Motor neuron (in vitro differentiated cells): ENCODE measurements at regions not wholly inside any gene's neighbourhood (a gene's known extent, or its start where the extent isn't known, plus 50 kb on each side); places are given as distances from the start of the nearest gene placed in this dataset.
"Not testable (repeated sequence)": the region's sequence is repeated elsewhere in the genome, so short reads cannot be mapped to it uniquely, and the experiment has no call there.

Source experiments
- ATAC-seq, 8 experiments: fragments of 200-7000 bp; cut with Tn5 transposase; replicated peaks in 6 of 8; 2 replicates each; pipeline ENCODE4 v1.8.0; 2021; ENCODE audit warnings: mild to moderate bottlenecking in 8 of 8, moderate library complexity in 8 of 8
- H3K27ac ChIP-seq, 2 donors: fragments of 250-450 bp; sonication (Bioruptor Pico); 2 replicates each; pipeline ENCODE4 v1.9.0; 2021; ENCODE audit warnings: antibody characterized with exemption in 2 of 2, mild to moderate bottlenecking in 2 of 2, moderate library complexity in 1 of 2
- H3K4me1 ChIP-seq, 2 donors: fragments of 250-450 bp; sonication (Bioruptor Pico); replicated peaks in 1 of 2; 2 replicates each; pipeline ENCODE4 v1.6.1; 2021; ENCODE audit warnings: antibody characterized with exemption in 2 of 2, mild to moderate bottlenecking in 2 of 2, moderate library complexity in 1 of 2
- H3K4me3 ChIP-seq, 5 donors: fragments of 250-450 bp; sonication (Bioruptor Pico); 2 replicates each; pipeline ENCODE4 v1.9.0; 2021; ENCODE audit warnings: antibody characterized with exemption in 5 of 5, mild to moderate bottlenecking in 5 of 5, moderate library complexity in 4 of 5
- WGBS, 10 experiments: fragments of 450-650 bp; shearing (Covaris generic); methylation state at CpG; one replicate each; pipeline ENCODE4 v1.0.0; 2022; 5-methylcytosine and 5-hydroxymethylcytosine counted together
- in situ Hi-C, 9 experiments: fragments of 400-800 bp; cut with MboI; loops; one replicate each; pipeline ENCODE4 v1.15.0; 2021; ENCODE audit warnings: low sequenced_read_pairs in 9 of 9, low pct_unique_long_range_greater_than_20kb in 2 of 9; ENCODE audit not compliant: unreplicated experiment in 9 of 9

GRCh38 chr15:44833761-44834160, 97.4 kb downstream of the TRIM69 start:
- ATAC-seq, H3K4me1 ChIP-seq, H3K4me3 ChIP-seq, H3K27ac ChIP-seq, in situ Hi-C loops: not testable (repeated sequence)
- no CpG with 5 or more reads among the region's 4 CpGs for WGBS, 10 experiments

- H3K4me3 ChIP-seq, H3K4me1 ChIP-seq, in situ Hi-C loops, ATAC-seq, H3K27ac ChIP-seq: not testable (repeated sequence)
- WGBS, 10 experiments = 40 to 100% (median 62%) methylated on average over 1 to 2 of the region's 5 CpGs; no CpG with 5 or more reads in 6 of the 10 experiments
These were observed 98.8 kb downstream of the TRIM69 start for GRCh38 chr15:44835082-44835481.

DNA sequence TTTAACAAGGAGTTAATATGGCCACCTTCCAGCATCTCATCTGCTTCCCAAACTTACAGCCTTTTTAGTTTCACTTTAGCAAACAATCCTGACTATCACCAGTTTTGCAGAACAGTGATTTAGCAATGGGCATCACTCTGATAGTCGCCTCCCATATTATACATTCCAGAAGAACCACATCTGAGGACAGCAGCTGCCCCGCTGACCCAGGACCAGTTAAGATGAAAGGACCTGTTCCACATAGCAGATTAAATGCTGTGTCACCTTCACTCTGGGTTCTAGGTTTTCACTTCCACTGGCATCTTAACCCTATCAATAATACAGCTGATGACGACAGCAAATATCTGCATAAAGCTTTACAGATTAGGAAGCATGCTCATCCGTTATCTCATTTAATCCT, 99.8 kb downstream of the TRIM69 start:
- H3K27ac ChIP-seq = no peak overlapping the region
- 57 to 100% (median 83%) methylated on average over 1 to 4 of the region's 4 CpGs; no CpG with 5 or more reads in 3 of the 10 experiments for WGBS, 10 experiments
- no peaks in the 10 kb centered on the region for H3K4me1 ChIP-seq
- H3K4me3 ChIP-seq = no peak overlapping the region
- ATAC-seq = peak in 2 of 8 experiments; percentile 66 to 70
- in situ Hi-C loops = no loop called here

DNA sequence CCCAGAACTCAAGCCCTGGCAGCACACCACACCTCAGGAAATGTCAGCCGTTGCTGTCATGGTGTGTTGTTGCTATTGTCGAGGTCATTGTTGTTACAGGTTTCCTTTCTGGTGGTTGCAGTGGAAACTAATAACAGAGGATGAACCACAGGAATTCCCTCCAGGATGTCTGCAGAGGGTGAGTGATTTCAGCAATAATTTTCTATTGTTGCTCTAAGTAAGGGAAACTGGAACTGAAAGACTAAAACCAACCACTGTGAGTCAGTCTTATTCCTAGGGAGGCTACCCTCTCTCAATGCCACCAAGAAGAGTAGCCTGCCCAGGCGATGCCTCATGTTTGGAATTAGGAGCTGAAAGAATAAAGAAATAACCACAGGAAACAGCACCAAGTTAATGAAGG, 102.6 kb downstream of the TRIM69 start:
- not testable (repeated sequence) for ATAC-seq
- WGBS, 10 experiments = 100% methylated on average over 1 of the region's 3 CpGs; no CpG with 5 or more reads in 9 of the 10 experiments

DNA sequence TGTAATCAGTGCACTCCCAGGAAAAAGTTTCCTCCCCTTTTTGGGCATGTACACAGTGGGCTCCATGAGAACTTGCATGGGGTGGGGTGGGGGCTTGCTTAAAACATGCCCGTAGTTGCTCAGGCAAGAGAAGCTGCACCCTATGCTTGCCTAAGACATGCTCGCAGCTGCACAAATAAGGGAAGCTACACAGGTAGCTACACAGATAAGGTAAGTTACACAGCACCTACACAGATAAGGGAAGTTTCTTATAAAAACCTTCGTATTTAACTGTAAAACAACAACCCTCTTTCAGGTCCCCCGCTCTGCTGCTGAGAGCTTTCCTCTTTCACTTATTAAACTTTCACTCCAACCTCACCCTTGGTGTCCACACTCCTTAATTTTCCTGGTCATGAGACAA, 105.4 kb downstream of the TRIM69 start:
- in situ Hi-C loops, H3K27ac ChIP-seq, H3K4me1 ChIP-seq, ATAC-seq, H3K4me3 ChIP-seq: not testable (repeated sequence)
- 20 to 88% (median 75%) methylated on average over 1 to 4 of the region's 4 CpGs; no CpG with 5 or more reads in 5 of the 10 experiments for WGBS, 10 experiments

More for the DNA sequence above, 102.6 kb downstream of the TRIM69 start:
- H3K4me1 ChIP-seq, in situ Hi-C loops, H3K27ac ChIP-seq, H3K4me3 ChIP-seq: not testable (repeated sequence)

DNA sequence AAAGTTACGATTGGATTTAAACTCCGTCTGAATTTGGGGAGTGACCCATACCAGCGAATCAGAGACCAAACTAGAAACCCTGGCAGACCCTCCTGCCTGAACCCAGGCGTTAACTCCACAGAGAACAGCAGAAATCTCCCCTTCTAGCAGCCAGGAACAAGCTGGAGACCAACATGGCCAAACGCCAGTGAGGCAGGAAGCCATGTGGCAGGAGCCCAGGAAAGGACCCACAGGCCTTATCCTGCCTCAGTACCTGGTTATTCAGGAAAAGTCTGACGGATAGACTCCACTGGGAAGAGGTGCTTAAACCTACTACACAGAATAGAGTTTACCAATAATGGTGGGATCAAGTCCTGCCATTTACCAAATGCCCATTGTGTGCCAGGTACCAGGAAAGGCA, 106.6 kb downstream of the TRIM69 start:
- 17 to 73% methylated on average over 3 to 5 of the region's 6 CpGs; no CpG with 5 or more reads in 8 of the 10 experiments for WGBS, 10 experiments

DNA sequence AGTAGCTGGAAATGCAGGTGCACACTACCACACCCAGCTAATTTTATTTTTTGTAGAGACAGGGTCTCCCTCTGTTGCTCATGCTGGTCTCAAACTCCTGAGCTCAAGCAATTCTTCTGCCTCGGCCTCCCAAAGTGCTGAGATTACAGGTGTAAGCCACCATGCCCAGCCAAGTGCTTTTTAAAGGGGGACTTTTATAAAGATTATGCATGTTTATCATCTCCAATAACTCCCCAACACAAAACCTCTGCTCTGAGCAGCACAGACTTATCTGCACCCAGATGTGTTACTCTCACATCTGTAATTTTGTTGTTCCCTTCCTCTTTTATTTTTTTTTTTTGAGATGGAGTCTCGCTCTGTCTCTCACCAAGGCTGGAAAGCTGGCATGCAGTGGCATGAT, 108.6 kb downstream of the TRIM69 start:
- H3K4me3 ChIP-seq, in situ Hi-C loops, H3K4me1 ChIP-seq, ATAC-seq, H3K27ac ChIP-seq: not testable (repeated sequence)
- WGBS, 10 experiments = 55 to 80% methylated on average over 1 to 2 of the region's 2 CpGs; no CpG with 5 or more reads in 8 of the 10 experiments

More for the DNA sequence above, 106.6 kb downstream of the TRIM69 start:
- H3K27ac ChIP-seq, in situ Hi-C loops, H3K4me3 ChIP-seq, H3K4me1 ChIP-seq, ATAC-seq: not testable (repeated sequence)

DNA sequence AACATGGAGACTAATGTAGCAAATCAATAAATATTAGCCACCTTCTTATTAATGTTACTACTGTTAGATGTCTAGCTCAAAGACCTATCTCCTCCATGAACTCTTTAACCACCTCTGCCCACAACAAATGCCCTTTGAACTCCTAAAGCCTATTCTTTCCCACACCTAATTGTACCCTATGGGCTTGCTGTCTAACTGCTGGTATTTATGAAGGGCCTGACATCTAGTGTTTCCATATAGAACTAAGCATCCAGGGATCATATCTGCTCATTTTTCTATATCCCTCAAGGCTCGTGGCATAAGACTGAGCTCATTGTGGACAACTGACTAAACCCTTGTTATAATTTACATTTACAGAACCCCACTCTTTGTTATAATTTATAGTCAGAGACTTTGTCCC, 109.8 kb downstream of the TRIM69 start:
- in situ Hi-C loops, H3K4me3 ChIP-seq, ATAC-seq, H3K27ac ChIP-seq, H3K4me1 ChIP-seq: not testable (repeated sequence)
- no CpG with 5 or more reads among the region's 1 CpG for WGBS, 10 experiments

DNA sequence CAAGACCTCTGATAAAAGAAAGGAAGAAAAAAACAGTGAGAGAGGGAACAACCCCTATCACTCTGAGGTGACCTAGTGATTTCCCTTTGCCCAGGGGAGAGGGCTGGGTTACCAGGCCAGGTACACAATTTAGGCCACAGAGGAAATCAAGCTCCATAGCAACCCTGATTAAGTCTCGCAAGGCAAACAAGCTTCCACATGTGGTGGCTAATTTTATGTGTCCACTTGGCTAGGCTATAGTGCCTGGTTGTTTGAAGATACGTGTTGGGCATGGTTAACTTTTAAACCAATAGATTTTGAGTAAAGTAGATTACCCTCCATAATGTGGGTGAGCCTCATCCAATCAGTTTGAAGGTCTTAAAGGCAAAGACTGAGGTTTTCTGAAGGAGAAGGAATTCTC, 108.9 kb upstream of the TERB2 start:
- ATAC-seq, H3K4me3 ChIP-seq, H3K4me1 ChIP-seq, H3K27ac ChIP-seq, in situ Hi-C loops: not testable (repeated sequence)
- WGBS, 10 experiments = no CpG with 5 or more reads among the region's 2 CpGs

GRCh38 chr15:44848859-44849258, 107.6 kb upstream of the TERB2 start:
- WGBS, 10 experiments = 49 to 83% (median 70%) methylated on average over 1 to 3 of the region's 5 CpGs; no CpG with 5 or more reads in 4 of the 10 experiments
- H3K27ac ChIP-seq, H3K4me1 ChIP-seq, in situ Hi-C loops, ATAC-seq, H3K4me3 ChIP-seq: not testable (repeated sequence)

GRCh38 chr15:44849701-44850403, 106.6 kb upstream of the TERB2 start:
- WGBS, 10 experiments = 21 to 100% (median 79%) methylated on average over 1 to 3 of the region's 6 CpGs; no CpG with 5 or more reads in 4 of the 10 experiments
- H3K4me3 ChIP-seq, ATAC-seq, H3K27ac ChIP-seq, H3K4me1 ChIP-seq: not testable (repeated sequence)
- in situ Hi-C loops = loop anchor here in 1 of 9 experiments (25.0 kb wide), 1 partner anchor 187 kb away; no protein-coding TSS in a partner anchor

GRCh38 chr15:44853304-44853950, 103.1 kb upstream of the TERB2 start:
- not testable (repeated sequence) for H3K4me1 ChIP-seq, H3K4me3 ChIP-seq, H3K27ac ChIP-seq
- peak in 4 of 8 experiments; percentile 41 to 98 (median 96) for ATAC-seq
- 5 to 86% (median 60%) methylated on average over 1 to 3 of the region's 4 CpGs; no CpG with 5 or more reads in 3 of the 10 experiments for WGBS, 10 experiments
- in situ Hi-C loops = loop anchor here in 1 of 9 experiments (25.0 kb wide), 1 partner anchor 184 kb away; no protein-coding TSS in a partner anchor

- in situ Hi-C loops = loop anchor here in 1 of 9 experiments (25.0 kb wide), 1 partner anchor 183 kb away; no protein-coding TSS in a partner anchor
- H3K4me1 ChIP-seq, H3K4me3 ChIP-seq, ATAC-seq, H3K27ac ChIP-seq: not testable (repeated sequence)
- WGBS, 10 experiments = no CpG with 5 or more reads among the region's 4 CpGs
These were observed 101.8 kb upstream of the TERB2 start for GRCh38 chr15:44854696-44855095.
